GM12873 (cell line): ENCODE measurements at regions not wholly inside any gene's neighbourhood (a gene's known extent, or its start where the extent isn't known, plus 50 kb on each side); places are given as distances from the start of the nearest gene placed in this dataset.

Experiments used
- CTCF ChIP-seq: IDR thresholded peaks from 2 replicates; pipeline ENCODE4 v1.5.1; 2012; ENCODE audit warnings: low read depth, mild to moderate bottlenecking, moderate library complexity, low read length, control low read depth; ENCODE audit not compliant: insufficient read depth; ENCODE audit errors: missing control alignments

- TF ChIP-seq CTCF, result no peak
These were observed 301.8 kb upstream of the RAG2 start for GRCh38 chr11:36899800-36900199.

- TF ChIP-seq CTCF, result no peak
These were observed 292.8 kb upstream of the RAG2 start for GRCh38 chr11:36890841-36891240.

- no peak for TF ChIP-seq CTCF
These were observed 292.2 kb upstream of the RAG2 start for GRCh38 chr11:36890121-36890679.

GRCh38 chr11:36885154-36885553 lies 287.1 kb upstream of the RAG2 start:
- no peak for TF ChIP-seq CTCF

- TF ChIP-seq CTCF, result no peak
These were observed 280.7 kb upstream of the RAG2 start for GRCh38 chr11:36878737-36879136.

- no peak for TF ChIP-seq CTCF
These were observed 279.1 kb upstream of the RAG2 start for GRCh38 chr11:36877149-36877548.

- no peak for TF ChIP-seq CTCF
These were observed 278.2 kb upstream of the RAG2 start for GRCh38 chr11:36876266-36876665.

GRCh38 chr11:36874291-36874690 lies 276.3 kb upstream of the RAG2 start:
- no peak for TF ChIP-seq CTCF
